NOMO-1 treated with dmso at 0.1 percent for 144 hours (cell line): ENCODE measurements at regions not wholly inside any gene's neighbourhood (a gene's known extent, or its start where the extent isn't known, plus 50 kb on each side); places are given as distances from the start of the nearest gene placed in this dataset.
A peak's percentile ranks its signal among the peaks of the same experiment; 100 is the strongest.

ENCODE experiments used
- DNase-seq: peaks from one replicate; lab custom pipeline; 2025; ENCODE audit not compliant: unreplicated experiment; lab: John Stamatoyannopoulos, UW

GRCh38 chr3:130029531-130030289, 51.9 kb upstream of the ALG1L2 start:
- DNase-seq = peak; percentile 42
